ENCODE measurements at regions not wholly inside any gene's neighbourhood (a gene's known extent, or its start where the extent isn't known, plus 50 kb on each side); places are given as distances from the start of the nearest gene placed in this dataset.
"Not testable (repeated sequence)": the region's sequence is repeated elsewhere in the genome, so short reads cannot be mapped to it uniquely, and the experiment has no call there.

DNA sequence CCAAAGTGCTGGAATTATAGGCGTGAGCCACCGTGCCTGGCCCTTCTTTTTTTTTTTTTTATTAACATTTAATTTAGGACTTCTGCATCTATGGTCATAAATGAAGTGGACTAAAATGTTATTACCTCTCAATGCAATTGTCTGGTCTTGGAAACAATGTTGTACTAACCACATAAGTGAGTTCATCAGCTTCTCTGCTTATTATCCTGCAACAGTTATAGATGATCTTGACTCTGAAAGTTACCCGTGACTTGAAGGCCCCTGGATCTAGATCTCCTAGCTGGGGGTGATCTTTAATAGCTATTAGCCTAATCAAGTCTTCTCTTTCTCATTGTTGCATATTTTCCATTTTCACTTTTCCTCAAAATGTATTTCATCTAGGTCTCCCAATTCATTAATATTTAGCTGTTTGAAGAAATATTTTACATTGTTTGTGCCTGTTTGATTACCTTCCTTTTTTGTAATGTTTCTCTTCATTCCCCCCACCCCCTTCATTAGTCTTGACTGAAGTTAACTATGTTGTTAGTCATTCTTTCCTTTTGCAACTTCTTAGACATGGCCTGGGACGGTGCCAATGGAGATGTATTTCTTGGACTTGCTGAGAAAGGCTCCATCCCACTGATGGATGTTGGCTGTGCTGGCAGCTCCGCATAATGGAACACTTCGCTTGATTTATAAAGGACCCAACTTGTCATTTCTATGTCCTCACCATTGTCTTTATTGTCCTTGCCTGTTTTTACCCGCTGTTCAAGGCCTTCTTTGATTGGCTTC, 141.6 kb upstream of the RIOK3 start:
- peak; percentile 97 for DNase-seq

DNA sequence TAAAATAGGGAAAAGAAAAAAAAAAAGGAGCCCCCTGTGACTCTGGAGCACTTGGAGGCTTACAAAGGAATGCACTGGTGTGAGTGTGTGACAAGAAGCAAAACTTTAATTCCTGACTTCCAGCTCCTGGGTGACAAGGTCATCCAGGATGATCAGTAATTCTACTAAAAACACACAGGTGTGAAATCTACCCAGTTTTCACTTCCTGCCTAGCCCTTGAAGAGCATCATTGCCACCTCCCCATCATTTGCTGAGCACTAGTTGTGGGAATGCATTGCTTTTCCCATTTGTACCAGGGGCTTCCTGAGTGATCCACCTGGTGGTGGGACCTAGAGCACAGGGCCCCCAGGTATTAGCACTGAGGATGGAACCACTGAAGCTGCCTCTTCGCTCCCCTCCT, 139.7 kb upstream of the RIOK3 start:
- no peak for DNase-seq

DNA sequence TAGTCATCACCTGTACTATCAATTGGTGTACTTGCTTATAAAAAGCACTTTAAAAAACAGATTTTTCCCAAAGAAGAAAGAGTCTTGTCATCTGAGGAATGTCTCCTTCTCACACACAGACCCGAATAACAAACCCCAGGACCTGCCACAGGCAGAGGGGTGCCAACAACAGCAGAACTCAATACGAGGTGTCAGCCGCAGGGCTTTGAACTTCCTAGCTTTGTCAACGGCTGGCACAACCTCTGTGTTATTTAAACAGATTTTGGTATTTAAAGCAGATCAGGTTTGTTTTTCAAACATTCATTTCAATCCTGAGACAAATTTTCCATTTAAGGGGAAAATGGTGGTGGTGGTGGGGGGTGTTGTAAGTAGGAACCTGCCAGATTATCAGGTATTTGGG, 138.4 kb upstream of the RIOK3 start:
- no peak for DNase-seq

DNA sequence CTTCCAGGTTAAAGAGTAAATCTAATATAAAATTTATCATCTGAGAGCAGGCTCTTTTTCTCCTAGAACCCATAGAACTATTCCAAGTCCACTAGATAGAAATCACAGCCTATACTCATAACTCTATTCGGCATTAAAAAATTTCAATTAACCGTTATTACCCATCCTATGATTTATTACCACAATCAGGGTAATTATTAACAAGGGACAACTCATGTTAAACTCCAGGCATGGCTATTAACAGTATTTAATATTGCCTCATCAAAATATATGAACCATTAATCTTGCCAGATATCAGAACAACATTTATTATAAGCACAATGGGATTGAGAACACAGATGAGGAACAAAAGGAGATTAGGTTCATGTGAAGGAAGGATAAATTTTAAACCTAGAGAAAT, 136.8 kb upstream of the RIOK3 start:
- DNase-seq = no peak

DNA sequence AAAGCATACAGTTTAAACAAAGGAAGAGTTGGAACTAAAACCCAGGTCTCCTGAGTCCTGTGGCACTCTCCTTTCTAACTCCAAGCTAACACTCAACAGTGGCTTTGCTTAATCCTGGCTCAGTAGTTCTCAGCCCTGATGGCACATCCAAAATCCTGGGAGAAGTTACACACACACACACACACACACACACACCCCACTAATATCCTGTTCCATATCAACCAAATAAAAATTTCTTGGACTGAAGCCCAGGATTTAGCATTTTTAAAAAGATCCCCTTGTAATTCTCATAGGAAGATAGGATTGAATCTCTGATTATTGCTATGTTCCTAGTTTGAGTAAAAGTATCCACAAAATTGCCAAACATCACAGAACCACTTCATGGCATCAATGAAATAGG, 136.1 kb upstream of the RIOK3 start:
- DNase-seq = no peak

DNA sequence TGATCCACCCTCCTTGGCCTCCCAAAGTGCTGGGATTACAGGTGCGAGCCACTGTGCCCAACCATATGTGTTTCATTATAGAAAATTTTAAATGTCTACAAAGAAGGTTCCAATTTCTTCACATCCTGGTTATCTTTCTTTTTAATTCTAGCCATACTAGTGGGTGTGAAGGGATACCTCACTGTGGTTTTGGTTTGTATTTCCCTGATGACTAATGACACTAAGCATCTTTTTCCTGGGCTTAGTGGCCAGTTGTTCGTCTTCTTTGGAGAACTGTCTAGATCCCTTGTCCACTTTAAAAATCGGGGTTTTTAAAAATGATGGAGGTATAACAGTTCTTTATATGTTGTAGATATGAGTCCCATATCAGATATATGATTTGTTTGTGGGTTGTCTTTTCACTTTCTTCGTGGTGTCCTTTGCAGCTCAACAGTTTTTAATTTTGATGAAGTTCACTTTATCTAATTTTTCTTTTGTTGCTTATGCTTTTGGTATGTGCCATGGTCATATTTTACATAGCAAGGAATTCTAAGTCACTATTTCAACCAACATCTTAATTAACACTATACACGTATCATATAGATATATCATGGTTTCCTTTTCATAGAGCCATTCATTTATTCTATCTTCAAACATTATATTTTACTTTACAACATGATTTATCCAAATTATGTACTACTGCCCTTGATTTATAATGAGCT, 135.0 kb upstream of the RIOK3 start:
- peak; percentile 86 for DNase-seq

DNA sequence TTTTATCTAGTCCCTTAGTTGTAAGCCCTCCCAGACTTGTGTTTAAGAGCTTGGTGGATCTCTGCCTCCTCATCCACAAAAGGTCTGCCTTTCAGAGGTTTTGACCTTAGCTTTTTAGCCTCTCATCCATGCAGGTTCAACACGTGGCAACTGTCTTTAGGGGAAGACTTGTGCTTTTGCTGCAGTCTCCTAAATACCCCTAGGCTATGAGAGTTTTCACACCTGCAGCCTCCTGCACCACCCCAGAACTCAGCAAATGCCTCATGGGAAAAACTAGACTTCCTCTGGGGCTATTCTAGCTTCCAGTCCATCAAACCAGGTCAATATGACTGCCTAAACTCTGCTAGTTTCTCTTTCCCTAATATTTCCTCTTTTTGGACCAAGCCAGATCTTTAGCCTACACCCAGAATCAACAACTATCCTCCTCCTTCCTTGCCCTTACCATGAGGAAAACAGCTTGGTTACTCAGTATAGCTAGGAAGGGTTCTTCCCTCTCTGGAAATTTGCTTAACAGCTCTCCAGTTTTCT, 132.3 kb upstream of the RIOK3 start:
- DNase-seq = no peak

DNA sequence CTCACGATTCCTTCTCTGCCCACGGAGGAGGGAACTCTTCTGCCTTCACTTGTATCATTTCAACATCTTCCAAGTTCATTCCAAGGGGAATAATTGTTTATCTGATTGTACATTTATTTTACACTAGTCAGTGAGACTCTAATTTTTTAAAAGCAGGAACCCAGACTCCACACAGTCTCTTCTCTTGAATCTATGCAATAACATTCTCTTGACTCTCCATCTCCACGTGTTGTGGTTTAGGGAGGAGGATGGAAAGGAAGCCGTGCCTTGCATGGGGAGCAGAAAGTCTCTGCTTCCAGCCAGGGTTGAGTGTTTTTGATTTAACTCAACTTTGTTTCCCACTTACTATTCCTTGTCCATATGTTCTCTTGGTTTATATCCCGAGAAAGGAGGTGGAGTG, 131.1 kb upstream of the RIOK3 start:
- DNase-seq = peak; percentile 81

DNA sequence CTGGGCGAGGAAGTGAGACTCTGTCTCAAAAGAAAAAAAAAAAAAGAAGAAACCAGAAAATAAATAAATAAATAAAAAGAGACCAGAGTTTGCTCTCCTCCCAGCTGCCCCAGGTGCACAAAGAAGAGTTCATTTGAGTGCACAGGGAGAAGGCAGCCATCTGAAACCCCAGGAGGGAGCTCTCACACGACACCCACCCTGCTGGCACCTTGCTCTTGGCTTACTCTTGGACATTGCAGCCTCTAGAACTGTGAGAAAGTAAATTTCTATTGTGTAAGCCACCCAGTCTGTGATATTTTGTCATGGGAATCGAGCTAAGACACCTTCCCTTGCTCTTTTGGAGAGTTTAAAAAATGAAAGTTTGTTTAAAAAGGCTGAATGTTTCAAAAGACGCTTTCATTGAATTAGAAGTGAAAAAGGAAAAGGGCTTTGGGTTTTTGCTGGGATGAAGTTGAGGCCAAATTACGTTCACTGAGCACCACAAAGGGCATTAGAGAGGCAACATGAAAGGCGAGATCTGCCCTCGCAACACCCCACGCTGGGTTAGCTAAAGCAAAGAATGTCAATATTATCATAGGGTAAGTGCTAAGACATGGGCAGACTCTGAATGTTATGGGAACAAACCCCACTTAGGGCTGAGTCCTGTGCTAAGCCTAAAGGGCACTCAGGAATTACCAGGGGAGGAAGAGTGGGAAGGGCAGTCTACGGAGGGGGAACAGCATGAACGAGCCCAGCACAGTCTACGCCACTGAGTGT, 128.9 kb upstream of the RIOK3 start:
- no peak for DNase-seq

DNA sequence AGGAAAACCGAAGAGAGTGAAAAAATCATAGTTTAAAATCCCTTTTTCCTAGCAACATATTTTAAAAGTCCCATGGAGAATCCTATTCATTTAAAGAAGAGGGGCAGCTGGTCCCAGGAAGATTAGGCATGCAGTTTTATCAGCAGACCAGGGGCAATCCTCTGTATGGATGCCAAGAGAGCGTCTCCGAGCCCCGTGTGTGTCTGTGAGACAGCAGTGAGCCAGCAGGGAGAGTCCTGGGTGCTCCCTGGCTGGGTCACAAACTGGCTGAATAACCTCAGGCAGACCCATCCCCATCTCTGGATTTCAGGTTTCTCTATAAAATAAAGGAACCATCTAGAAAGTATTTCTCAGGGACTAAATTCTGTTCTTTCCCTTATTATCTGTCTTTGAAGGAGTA, 128.2 kb upstream of the RIOK3 start:
- no peak for DNase-seq

DNA sequence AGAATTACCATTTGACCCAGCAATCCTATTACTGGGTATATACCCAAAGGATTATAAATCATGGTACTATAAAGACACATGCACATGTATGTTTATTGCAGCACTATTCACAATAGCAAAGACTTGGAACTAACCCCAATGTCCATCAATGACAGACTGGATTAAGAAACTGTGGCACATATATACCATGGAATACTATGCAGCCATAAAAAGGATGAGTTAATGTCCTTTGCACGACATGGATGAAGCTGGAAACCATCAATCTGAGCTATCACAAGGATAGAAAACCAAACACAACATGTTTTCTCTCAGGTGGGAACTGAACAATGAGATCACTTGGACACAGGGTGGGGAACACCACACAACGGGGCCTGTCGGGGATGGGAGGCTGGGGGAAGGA, 123.4 kb upstream of the RIOK3 start:
- DNase-seq = not testable (repeated sequence)

DNA sequence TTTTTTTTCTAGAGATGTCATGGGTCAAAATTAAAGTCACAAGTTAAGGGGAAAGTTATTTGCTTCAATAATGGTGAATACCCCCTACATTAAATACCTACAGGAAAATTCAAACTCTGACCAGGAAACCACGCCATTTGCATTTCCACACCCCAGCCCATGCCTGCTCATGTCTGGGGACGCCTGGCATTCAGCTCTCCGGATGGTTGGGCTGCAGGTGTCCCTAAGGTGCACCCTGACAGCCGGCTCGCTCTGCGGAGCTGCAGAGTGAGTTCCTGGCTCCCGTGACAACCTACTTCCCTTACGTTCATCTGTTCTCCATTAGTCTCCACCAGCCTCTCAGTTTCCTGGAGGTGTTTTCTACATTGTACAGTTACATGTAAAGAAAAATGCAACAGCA, 122.7 kb upstream of the RIOK3 start:
- DNase-seq = no peak

DNA sequence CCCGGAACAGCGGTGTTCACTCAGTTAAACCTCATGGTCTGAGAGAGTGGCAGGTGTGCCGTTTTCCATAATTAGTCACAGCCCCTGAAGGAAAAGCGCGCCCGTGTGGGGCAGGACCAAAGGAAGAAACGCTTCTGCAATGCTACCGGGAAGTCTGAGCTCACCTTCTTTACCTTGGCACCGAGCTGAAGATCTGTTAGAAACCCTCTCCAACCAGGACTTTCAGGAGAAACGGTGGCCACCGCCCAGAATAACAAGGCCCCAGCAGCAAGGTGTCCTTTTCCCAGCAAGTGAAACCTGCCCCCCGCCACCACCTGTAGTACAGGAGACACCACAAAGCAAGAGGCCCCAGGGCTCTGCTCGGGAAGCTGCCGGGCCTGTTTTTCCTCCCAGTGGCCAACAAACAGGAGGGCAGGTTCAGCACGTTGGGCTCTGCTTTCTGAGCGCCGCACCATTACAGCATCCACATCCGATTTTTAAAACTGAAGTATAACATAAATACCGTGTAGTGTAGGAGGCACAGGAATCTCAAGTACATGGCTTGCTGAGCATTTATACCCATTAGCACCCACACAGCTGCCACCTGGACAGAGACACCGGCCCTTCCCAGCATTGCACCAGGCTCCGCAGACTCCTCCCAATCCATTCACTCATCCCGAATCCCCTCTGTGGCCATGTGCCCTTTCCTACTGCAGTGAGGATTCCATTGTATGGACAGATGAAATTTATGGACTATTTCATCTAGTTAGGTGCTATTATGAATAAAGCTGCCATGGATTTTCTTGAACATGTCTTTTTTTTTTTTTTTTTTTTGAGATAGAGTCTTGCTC, 121.8 kb upstream of the RIOK3 start:
- DNase-seq = no peak

DNA sequence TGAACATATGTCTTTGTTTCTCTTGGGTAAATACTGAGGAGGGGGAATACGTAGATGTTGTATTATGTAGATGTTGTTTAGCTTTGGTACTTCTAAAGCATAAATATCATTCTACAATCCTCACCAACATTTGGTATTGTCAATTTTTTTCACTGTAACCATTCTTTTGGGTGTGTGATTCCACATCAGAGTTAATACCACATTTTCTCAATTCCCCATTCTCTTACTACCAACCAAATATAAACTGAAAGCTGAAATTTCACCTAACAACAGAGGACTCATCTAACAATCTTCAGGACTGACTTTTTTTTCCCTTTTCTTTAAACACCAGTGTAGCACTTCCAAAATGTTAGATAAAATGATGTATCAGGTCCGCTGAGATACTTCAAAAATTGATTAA, 120.7 kb upstream of the RIOK3 start:
- no peak for DNase-seq

DNA sequence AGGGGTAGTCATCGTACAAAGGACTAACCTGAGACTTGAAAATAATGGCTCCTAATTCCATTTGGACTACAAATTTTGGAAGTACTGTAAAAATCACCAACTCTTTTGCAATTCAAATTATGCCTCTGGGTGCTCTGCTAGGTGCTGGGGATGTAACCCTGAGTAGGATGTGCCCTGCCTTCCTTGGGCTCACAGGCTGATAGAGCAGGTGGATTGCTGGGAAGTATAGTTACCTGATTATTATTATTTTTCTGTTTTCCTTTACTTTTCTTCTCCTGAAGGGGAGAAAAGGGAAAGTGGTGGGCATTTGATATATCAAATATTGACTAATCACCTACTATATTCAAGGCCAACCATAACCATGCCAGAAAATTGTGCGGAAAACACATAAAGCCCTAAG, 119.3 kb upstream of the RIOK3 start:
- DNase-seq = no peak

DNA sequence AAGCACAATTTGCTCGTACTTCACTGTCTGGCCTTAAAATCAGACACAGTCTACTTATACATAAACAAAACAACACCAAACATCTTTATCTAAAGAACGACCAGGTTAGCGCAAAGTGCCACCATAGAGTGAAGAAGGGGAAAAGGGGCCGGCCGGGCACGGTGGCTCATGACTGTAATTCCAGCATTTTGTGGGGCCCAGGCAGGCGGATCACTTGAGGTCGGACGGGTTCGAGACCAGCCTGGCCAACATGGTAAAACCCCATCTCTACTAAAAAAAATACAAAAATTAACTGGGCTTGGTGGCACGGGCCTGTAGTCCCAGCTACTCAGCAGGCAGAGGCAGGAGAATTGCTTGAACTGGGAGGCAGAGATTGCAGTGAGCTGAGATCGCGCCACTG, 118.5 kb upstream of the RIOK3 start:
- no peak for DNase-seq

DNA sequence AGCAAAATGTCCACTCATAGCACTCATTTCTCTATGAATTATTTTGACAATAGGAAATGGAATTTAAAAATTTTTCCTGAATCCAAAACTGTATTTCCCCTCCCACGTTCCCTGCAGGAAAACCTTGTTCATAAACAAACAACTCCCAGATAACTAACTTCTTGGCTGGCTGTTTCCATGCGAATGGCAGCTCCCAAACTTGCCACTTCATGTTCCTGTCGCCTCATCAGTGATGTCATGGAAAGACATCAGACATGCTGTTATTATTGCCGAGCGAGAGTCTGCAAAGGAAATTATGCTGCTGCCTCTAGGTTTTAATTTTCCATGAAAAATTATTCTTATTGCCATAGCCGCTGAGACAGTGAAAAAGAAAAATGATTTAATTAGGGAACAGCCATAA, 117.0 kb upstream of the RIOK3 start:
- DNase-seq = no peak

DNA sequence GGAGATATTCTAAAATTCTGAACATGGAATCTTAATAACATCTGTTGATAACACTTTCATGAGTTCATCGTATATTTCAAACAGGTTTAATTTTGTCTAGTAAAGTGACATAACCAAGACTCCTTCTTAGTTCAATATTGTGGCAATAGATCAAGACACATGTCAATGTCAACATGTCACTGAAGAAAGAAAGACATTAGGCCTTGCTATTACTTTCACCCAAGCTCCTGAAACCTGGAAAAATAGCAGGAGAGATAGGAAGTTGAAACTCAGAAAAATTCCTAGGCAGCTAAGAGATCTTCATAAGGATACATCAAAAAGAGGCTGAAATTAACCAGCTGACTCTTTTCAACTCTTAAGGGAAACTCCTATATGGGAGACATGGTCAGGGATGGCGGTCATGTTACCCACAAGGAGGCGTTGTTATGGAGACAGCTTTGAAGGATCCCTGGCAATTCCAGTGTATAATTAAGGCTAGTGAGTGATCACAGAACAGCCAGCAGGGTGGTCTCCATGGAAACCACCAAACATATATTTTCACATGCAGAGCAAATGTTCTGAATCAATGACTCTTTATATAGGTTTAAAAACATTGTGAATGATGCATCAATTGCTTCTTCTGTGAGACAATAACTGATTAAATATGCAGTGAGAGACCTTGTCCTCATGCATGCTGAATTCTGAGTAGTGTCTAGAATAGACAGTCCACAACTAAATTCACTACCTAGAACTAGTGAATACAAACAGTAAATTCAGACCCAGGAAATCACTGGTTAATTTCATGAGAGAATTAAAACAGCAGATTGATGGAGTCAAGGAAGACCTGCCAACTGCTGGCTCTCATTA, 115.3 kb upstream of the RIOK3 start:
- peak; percentile 83 for DNase-seq

DNA sequence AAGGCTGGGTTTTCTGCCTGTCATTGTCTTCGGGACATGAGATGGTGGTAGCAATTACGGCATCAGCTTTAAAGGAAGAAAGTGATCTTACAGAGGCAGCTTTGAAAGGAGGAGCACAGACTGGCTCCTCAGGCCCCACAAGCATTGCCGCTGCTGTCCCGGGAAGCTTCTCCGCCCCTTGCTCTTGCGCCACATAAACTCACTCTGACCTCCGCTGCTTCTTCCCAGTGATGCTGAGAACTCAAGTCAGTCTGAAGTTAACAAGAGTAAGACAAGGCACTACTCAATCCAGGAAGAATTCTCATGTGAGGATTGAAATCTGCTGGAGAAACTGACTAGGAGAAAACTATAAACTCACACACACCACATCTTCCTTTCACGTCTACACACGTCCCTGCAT, 112.4 kb upstream of the RIOK3 start:
- DNase-seq = no peak

DNA sequence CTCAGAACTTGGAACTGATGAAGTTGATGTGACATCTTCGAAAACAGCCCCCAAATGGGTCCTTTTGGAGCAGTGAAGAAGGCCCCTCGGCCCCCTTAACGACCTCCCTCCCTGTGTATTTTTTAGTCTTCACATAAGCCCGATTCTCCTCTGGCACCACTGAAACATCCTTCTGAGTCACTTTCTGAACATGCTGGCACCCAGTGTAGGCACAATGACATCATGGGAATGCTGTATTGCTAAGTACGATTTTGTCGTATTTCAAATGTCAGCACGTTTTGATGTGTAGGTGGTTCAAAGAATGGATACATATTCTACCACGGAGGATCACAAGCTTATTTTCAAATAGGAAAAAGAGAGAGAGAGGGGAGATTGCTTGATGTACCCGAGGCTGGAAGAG, 111.7 kb upstream of the RIOK3 start:
- no peak for DNase-seq

DNA sequence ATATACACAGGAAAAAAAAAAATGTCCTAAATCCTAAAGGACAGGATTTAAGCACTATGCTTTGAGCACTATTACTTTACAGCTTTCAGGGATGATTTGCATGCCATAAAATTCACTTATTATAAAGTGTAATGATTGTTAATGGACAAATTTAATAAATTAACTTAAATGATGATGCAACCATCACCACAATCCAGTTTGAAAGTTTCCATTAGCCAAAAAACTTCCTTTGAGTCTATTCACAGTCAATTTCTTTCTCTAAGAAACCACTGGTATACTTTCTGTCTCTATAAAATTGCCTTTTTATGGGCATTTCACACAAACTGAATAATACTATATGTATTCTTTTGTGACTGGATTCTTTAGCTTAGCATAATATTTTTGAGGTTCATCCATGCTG, 111.1 kb upstream of the RIOK3 start:
- no peak for DNase-seq

DNA sequence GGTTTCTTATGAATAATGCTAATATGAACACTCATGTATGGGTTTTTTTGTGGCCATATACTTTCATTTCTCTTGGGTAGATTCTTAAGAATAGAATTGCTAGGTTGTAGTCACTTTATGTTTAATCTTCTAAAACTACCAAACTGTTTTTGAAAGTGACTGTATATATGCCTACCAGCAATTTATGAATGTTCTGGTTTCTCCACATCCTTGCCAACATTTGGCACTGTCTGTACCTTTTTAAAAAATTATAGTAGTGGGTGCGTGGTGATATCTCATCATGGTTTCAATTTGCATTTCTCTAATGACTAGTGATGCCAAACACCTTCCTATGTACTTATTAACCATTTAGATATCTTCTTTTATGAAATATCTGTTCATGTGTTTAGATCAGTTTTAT, 110.6 kb upstream of the RIOK3 start:
- no peak for DNase-seq

All from fibroblast of skin of right biceps (primary cell).